HUES64 (cell line): ENCODE measurements at regions not wholly inside any gene's neighbourhood (a gene's known extent, or its start where the extent isn't known, plus 50 kb on each side); places are given as distances from the start of the nearest gene placed in this dataset.
"Not testable (repeated sequence)": the region's sequence is repeated elsewhere in the genome, so short reads cannot be mapped to it uniquely, and the experiment has no call there.

Source experiments
- H3K27ac ChIP-seq: 2 replicates; pipeline ENCODE4 v1.7.0; 2013; ENCODE audit warnings: low read depth, low read length, inconsistent platforms
- H3K27me3 ChIP-seq: 2 replicates; pipeline ENCODE4 v1.6.1; 2013; ENCODE audit warnings: mild to moderate bottlenecking, low read length; ENCODE audit not compliant: insufficient read depth
- H3K36me3 ChIP-seq: 2 replicates; pipeline ENCODE4 v1.6.1; 2013; ENCODE audit warnings: mild to moderate bottlenecking, low read length; ENCODE audit not compliant: insufficient read depth
- H3K4me1 ChIP-seq: 2 replicates; pipeline ENCODE4 v1.6.1; 2013; ENCODE audit warnings: mild to moderate bottlenecking, low read length, moderate library complexity; ENCODE audit not compliant: insufficient read depth
- H3K4me3 ChIP-seq: 2 replicates; pipeline ENCODE4 v1.5.1; 2013; ENCODE audit warnings: mild to moderate bottlenecking, low read length, moderate library complexity
- H3K9ac ChIP-seq: 2 replicates; pipeline ENCODE4 v1.6.1; 2013; ENCODE audit warnings: mild to moderate bottlenecking, low read depth, low read length
- H3K9me3 ChIP-seq: 2 replicates; pipeline ENCODE4 v1.6.1; 2013; ENCODE audit warnings: low read depth, low read length; ENCODE audit not compliant: insufficient read depth
- WGBS: fragments of 150-250, 120-280 bp; methylation state at CpG from one replicate; pipeline ENCODE4 v1.1.7; 2013; ENCODE audit warnings: missing lambda C conversion rate; 5-methylcytosine and 5-hydroxymethylcytosine counted together

DNA sequence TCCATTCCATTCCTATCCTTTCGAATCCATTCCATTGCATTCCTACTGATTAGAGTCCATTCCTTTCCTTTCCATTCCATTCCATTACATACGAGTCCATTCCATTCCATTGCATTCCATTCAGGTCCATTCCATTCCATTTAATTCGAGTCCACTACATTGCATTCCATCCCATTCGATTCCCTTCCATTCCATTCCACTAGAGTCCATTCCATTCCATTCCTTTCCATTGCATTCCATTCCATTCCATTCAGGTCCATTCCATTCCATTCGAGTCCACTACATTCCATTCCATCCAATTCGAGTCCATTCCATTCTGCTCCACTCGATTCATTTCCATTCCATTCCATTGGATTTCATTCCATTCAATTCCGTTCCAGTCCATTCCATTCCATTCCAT lies 1133.6 kb downstream of the RPIA start:
- WGBS: 85% methylated on average over 8 of the region's 8 CpGs
- Histone ChIP-seq H3K36me3 (no peaks in the 10 kb centered on the region), H3K4me3 (no peak overlapping the region), H3K27me3 (no peaks in the 10 kb centered on the region), H3K27ac (no peak overlapping the region), H3K9ac (no peak overlapping the region), H3K4me1 (no peaks in the 10 kb centered on the region), H3K9me3 (no peaks in the 10 kb centered on the region; the same call in 1 of the 2 replicates)

DNA sequence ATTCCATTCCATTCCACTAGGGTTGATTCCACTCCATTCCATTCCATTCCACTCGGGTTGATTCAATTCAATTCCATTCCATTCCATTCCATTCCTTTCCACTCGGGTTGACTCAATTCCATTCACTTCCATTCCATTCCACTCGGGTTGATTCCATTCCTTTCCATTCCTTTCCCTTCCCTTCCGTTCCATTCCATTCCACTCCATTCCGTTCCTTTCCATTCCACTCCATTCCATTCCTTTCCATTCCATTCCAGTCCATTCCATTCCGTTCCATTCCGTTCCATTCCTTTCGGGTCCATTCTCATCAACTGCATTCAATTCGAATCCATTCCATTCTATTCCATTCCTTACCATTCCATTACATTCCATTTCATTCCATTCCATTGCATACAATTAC lies 1135.3 kb downstream of the RPIA start:
- H3K9ac ChIP-seq, H3K27me3 ChIP-seq, H3K9me3 ChIP-seq, H3K36me3 ChIP-seq, H3K4me1 ChIP-seq, H3K27ac ChIP-seq: not testable (repeated sequence)
- WGBS: 87% methylated on average over 9 of the region's 9 CpGs
- H3K4me3 ChIP-seq: peak overlapping the region; percentile 6; the same call in 1 of the 2 replicates

DNA sequence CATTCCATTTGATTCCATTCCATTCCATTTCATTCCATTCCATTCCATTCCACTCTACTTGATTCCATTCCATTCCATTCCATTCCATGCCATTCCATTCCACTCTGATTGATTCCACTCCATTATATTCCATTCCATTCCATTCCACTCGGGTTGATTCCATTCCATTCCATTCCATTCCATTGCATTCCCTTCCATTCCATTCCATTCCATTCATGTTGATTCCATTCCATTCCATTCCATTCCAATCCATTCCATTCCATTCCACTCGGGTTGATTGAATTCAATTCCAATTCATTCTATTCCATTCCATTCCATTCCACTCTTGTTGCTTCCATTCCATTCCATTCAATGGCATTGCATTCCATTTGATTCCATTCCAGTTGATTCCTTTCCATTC lies 1136.4 kb downstream of the RPIA start:
- H3K36me3 ChIP-seq, H3K4me3 ChIP-seq, H3K27ac ChIP-seq, H3K9ac ChIP-seq, H3K9me3 ChIP-seq, H3K4me1 ChIP-seq, H3K27me3 ChIP-seq: not testable (repeated sequence)
- 77% methylated on average over 2 of the region's 2 CpGs for WGBS

DNA sequence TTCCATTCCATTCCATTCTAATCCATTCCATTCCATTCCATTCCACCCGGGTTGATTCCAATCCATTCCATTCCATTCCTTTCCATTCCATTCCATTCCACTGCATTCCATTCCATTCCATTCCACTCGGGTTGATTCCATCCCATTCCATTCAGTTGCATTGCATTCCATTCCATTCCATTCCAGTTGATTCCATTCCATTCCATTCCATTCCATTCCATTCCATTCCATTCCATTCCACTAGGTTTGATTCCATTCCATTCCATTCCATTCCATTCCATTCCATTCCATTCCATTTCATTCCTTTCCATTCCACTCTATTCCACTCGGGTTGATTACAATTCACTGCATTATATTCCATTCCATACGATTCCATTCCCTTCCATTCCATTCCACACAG lies 1136.9 kb downstream of the RPIA start:
- H3K36me3 ChIP-seq, H3K4me1 ChIP-seq, H3K4me3 ChIP-seq, H3K9me3 ChIP-seq, H3K27ac ChIP-seq, H3K27me3 ChIP-seq, H3K9ac ChIP-seq: not testable (repeated sequence)
- WGBS: 80% methylated on average over 4 of the region's 4 CpGs

DNA sequence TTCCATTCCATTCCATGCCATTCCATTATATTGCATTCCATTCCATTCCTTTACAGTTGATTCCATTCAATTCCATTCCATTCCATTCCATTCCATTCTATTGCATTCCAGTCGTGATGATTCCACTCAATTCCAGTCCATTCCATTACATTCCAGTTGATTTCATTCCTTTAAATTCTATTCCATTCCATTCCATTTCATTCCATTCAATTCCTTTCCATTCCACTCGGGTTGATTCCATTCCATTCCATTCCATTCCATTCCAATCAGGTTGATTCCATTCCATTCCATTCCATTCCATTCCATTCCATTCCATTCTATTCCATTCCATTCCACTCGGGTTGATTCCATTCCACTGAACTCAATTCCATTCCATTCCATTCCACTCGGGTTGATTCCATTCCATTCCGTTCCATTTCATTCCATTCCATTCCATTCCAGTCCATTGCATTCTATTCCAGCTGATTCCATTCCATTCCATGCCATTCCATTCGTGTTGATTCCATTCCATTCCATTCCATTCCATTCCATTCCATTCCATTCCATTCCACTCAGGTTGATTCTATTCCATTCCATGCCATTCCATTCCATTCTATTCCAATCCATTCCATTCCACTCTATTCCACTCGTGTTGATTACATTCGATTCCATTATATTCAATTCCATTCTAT lies 1137.6 kb downstream of the RPIA start:
- not testable (repeated sequence) for H3K27me3 ChIP-seq, H3K27ac ChIP-seq, H3K4me1 ChIP-seq, H3K9ac ChIP-seq, H3K36me3 ChIP-seq, H3K9me3 ChIP-seq
- peak overlapping the region; percentile 15; the same call in 1 of the 2 replicates for H3K4me3 ChIP-seq
- WGBS: 74% methylated on average over 8 of the region's 8 CpGs

DNA sequence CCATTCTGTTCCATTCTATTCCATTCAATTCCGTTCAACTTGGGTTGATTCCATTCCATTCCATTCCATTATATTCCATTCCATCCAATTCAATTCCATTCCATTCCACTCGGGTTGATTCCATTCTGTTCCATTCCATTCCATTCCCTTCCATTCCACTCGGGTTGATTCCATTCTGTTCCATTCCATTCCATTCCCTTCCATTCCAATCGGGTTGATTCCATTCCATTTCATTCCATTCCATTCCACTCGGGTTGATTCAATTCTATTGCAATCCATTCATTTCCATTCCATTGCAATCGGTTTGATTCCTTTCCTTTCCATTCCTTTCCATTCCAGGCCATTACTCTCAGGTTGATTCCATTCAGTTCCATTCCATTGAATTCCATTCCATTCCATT lies 1138.4 kb downstream of the RPIA start:
- H3K27ac ChIP-seq: no peak overlapping the region
- 89% methylated on average over 6 of the region's 6 CpGs for WGBS
- no peak overlapping the region for H3K9ac ChIP-seq

DNA sequence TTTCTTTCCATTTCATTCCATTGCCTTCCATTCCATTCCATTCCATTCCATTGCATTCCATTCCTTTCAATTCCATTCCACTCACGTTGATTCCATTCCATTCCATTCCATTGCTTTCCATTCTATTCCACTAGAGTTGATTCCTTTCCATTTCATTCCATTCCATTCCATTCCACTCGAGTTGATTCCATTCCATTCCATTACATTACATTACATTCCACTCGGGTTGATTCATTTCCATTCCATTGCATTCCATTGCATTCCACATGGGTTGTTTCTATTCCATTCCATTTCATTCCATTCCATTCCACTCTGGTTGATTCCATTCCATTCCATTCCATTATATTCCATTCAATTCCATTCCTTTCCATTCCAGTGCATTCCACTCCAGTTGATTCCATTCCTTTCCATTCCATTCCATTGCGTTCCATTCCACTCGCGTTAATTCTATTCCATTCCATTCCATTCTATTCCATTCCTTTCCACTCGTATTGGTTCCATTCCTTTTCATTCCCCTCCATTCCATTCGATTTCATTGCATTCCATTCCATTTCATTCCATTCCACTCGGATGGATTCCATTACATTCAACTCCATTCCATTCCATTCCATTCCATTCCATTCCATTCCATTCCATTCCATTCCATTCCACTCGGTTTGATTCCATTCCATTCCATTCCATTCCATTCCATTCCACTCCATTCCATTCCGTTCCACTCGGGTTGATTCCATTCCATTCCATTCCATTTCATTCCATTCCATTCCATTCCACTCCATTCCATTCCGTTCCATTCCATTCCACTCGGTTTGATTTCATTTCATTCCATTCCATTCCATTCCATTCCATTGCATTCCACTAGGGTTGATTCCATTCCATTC lies 1139.1 kb downstream of the RPIA start:
- peak overlapping the region; percentile 15; the same call in 1 of the 2 replicates for H3K4me3 ChIP-seq
- H3K36me3 ChIP-seq, H3K4me1 ChIP-seq, H3K27me3 ChIP-seq, H3K9ac ChIP-seq, H3K9me3 ChIP-seq, H3K27ac ChIP-seq: not testable (repeated sequence)
- 79% methylated on average over 14 of the region's 14 CpGs for WGBS

More for the DNA sequence above, 1138.4 kb downstream of the RPIA start:
- Histone ChIP-seq H3K9me3 (no peaks in the 10 kb centered on the region), H3K4me3 (peak overlapping the region; percentile 15; the same call in 1 of the 2 replicates), H3K36me3 (no peaks in the 10 kb centered on the region), H3K27me3 (no peaks in the 10 kb centered on the region), H3K4me1 (no peaks in the 10 kb centered on the region)

DNA sequence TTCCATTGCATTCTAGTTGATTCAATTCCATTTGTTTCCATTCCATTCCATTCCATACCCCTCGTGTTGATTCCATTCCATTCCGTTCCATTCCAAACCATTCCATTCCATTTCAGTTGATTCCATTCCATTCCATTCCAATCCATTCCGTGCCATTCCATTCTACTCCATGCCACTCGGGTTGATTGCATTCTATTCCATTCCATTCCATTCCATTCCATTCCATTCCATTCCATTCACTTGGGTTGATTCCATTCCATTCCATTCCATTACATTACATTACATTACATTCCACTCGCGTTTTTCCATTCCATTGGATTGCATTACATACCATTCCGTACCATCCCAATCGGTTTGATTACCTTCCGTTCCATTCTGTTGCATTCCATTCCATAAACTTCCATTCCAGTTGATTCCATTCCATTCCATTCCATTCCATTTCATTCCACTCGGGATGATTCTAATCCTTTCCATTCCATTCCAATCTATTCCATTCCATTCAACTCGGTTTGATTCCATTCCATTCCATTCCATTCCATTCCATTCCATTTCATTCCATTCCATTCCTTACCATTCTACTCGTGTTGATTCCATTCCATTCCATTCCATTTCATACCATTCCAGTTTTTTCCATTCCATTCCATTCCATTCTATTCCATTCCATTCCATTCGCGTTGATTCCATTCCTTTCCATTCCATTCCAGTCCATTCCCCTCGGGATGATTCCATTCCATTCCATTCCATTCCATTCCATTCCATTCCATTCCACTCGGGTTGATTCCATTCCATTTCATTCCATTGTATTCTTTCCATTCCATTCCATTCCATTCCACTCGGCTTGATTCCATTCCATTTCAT lies 1140.4 kb downstream of the RPIA start:
- 83% methylated on average over 17 of the region's 17 CpGs for WGBS
- Histone ChIP-seq H3K4me3 (peak overlapping the region; percentile 5; the same call in 1 of the 2 replicates), H3K9ac (no peak overlapping the region), H3K4me1 (no peaks in the 10 kb centered on the region), H3K36me3 (no peaks in the 10 kb centered on the region), H3K27me3 (no peaks in the 10 kb centered on the region), H3K9me3 (no peaks in the 10 kb centered on the region), H3K27ac (no peak overlapping the region)

DNA sequence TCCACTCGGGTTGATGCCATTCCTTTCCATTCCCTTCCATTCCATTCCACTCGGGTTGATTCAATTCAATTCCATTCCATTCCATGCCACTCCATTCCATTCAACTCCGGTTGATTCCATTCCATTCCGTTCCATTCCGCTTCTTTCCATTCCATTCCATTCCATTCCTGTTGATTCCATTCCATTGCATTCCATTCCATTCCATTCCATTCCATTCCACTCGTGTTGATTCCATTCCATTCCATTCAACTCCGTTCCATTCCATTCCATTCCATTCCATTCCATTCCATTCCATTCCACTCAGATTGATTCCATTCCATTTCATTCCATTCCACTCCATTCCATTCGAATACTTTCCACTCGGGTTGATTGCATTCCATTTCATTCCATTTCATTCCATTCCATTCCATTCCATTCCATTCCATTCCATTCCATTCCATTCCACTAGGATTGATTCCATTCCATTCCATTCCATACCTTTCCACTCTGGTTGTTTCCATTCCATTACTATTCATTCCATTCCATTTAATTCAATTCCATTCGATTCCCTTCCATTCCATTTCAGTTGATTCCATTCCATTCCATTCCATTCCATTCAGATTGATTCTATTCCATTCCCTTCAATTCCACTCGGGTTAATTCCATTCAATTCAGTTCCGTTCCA lies 1141.8 kb downstream of the RPIA start:
- no peaks in the 10 kb centered on the region for H3K9me3 ChIP-seq
- H3K36me3 ChIP-seq: no peaks in the 10 kb centered on the region
- H3K4me3 ChIP-seq: no peak overlapping the region; the same call in 1 of the 2 replicates
- 78% methylated on average over 12 of the region's 12 CpGs for WGBS
- H3K4me1 ChIP-seq: no peaks in the 10 kb centered on the region
- no peak overlapping the region for H3K27ac ChIP-seq
- H3K9ac ChIP-seq: no peak overlapping the region
- no peaks in the 10 kb centered on the region for H3K27me3 ChIP-seq

DNA sequence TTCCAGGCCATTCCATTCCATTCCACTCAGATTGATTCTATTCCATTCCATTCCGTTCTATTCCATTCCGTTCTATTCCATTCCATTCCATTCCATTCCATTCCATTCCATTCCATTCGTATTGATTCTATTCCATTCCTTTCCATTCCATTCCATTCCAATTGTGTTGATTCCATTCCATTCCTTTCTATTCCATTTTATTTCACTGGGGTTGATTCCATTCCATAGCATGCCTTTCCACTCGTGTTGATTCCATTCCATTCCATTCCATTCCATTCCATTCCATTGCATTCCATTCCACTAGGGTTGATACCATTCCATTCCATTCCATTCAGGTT lies 1142.3 kb downstream of the RPIA start:
- H3K4me3 ChIP-seq: no peak overlapping the region
- H3K9ac ChIP-seq: no peak overlapping the region
- no peaks in the 10 kb centered on the region for H3K27me3 ChIP-seq
- H3K9me3 ChIP-seq: no peaks in the 10 kb centered on the region
- no peaks in the 10 kb centered on the region for H3K4me1 ChIP-seq
- 82% methylated on average over 4 of the region's 4 CpGs for WGBS
- no peaks in the 10 kb centered on the region for H3K36me3 ChIP-seq
- no peak overlapping the region for H3K27ac ChIP-seq
